Tibial nerve (tissue), 4 donors: ENCODE measurements at regions not wholly inside any gene's neighbourhood (a gene's known extent, or its start where the extent isn't known, plus 50 kb on each side); places are given as distances from the start of the nearest gene placed in this dataset.

Experiments used
- CTCF ChIP-seq, 5 experiments: fragments of 200-600 bp in 3 of 5; fragments of 450-650 bp in 2 of 5; sonication (generic) in 3 of 5; IDR thresholded peaks; one replicate each; pipeline ENCODE4 v1.5.1; 2016 to 2019; ENCODE audit warnings: antibody characterized with exemption in 5 of 5, mild to moderate bottlenecking in 3 of 5, moderate library complexity in 2 of 5
- EP300 ChIP-seq, 2 donors: sonication (generic); formaldehyde crosslinking; IDR thresholded peaks; one replicate each; pipeline ENCODE4 v1.6.1; 2017; ENCODE audit warnings: antibody characterized with exemption in 2 of 2, mild to moderate bottlenecking in 1 of 2
- POLR2A ChIP-seq, 2 donors: fragments of 450-650 bp; IDR thresholded peaks; one replicate each; pipeline ENCODE4 v1.6.1; 2017; ENCODE audit warnings: antibody characterized with exemption in 2 of 2, mild to moderate bottlenecking in 2 of 2, moderate library complexity in 2 of 2

DNA sequence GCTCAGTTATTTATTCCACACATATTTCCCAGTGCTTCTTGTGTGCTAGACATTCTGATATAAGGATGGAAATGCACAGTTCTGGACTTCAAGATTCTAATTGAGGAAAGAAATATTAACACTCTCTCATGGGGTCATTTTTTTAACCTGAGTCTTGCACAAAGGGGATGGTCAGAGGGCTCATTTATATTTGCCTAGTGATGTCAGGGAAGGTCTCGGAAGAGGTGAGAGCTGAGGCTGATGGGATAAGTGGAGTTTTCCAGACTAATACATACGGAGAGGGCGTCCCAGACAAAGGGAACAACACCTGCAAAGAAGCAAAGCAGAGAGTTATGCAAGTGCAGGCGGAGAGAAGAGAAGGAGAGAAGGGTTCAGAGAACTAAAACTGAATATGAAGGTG lies 1304.6 kb upstream of the TENM4 start:
- TF ChIP-seq CTCF (IDR thresholded peaks at IDR 0.05) (no peak), POLR2A (IDR thresholded peaks at IDR 0.05) (no peak), EP300 (IDR thresholded peaks at IDR 0.05) (no peak)
